Stimulated activated CD4-positive, alpha-beta T cell treated with anti-CD3 and anti-CD28 coated beads, TNF-alpha, amount 100 ng/mL, for 24 hours (primary cell): ENCODE measurements at regions not wholly inside any gene's neighbourhood (a gene's known extent, or its start where the extent isn't known, plus 50 kb on each side); places are given as distances from the start of the nearest gene placed in this dataset.

Experiments
- DNase-seq, 3 experiments: peaks; one replicate each; pipeline ENCODE4 v3.0.0-alpha.2; 2020; ENCODE audit warnings: low read depth in 3 of 3

DNA sequence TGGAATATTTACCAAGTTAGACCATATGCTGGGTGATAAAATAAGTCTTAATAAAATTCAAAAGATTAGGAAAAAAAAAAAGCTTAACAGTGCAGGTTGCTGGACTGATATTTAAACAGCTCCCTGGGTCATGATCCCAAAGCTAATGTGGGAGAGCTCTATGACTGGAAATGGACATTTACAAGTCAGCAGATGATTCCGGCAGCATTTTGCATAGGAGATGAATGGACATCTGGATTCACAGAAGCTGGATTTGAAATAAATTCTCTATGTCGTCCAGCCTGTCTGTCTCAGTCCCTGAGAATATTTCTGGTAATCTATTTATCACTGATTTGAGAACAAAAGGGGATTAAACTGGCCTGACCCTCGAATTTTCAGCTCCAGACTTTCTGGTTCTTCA lies 52.3 kb upstream of the KLHL25 start:
- no peak for DNase-seq

DNA sequence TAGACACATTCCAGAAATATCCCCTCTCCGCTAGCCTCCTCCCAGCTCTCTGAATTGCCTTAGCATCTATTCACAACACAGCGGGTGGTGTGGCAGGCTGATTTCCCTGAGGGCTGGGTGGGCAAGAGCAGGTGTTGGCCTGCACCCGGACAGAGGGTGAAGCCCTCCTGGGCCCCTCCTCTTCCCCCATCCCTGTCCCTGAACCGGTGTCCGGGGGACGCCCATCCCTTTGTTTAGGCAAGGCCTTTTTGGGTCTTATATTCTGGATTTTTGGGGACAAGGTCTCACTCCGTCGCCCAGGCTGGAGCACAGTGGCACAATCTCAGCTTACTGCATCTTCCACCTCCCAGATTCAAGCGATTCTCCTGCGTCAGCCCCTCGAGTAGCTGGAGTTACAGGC lies 55.2 kb upstream of the KLHL25 start:
- no peak for DNase-seq

DNA sequence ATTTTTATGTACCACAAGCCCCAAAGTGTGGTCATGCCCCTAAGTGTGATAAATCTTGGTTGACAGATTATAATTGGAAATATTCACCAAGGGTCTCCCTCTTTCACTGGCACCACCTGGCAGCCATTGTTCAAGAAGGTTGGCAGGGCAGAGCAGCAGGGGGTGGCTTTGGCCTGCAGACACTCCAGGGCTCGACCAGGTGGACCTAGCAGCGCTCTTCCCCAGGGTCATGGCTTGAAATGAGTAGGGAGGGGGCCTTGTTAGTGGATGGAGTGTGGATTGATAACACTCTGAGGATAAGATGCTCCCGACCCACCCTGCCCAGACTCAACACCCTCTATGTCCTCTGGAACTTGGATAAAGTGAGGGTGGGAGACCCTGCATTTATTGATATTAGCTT lies 58.2 kb upstream of the KLHL25 start:
- no peak for DNase-seq

DNA sequence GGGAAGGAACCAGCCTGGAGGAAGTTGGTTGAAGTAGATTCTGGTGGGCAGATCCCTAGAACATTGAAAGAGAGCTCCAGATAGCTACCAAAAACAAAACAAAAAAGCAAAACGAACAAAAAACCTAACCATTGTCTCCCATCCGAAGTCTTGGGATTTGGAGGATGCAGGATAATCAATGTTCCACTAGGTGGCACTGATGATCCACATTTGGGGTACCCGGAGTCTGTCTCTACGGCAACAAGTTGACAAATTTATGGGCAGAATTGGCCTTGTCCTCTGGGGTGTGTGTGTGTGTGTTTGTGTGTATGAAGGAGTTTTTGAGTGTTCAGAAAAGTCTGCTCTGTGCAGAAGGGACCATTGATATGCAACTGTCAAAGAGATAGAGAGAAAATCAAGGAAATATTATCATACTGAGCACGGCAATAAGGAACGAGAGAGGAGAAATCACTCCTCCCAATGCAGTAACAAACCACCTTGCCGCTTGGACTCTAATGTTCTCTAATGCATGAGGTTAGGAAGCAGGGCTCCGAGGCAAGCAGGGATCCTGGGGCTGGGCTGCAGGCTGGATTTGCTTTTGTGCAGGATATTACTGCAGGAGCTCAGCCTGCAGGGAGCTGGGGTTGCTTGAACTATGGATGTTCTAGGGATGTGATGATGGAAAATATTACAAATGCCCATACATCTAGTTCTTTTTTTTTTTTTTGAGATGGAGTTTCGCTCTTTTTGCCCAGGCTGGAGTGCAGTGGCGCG lies 59.8 kb upstream of the KLHL25 start:
- peak; percentile 27 to 48 (median 29) for DNase-seq

DNA sequence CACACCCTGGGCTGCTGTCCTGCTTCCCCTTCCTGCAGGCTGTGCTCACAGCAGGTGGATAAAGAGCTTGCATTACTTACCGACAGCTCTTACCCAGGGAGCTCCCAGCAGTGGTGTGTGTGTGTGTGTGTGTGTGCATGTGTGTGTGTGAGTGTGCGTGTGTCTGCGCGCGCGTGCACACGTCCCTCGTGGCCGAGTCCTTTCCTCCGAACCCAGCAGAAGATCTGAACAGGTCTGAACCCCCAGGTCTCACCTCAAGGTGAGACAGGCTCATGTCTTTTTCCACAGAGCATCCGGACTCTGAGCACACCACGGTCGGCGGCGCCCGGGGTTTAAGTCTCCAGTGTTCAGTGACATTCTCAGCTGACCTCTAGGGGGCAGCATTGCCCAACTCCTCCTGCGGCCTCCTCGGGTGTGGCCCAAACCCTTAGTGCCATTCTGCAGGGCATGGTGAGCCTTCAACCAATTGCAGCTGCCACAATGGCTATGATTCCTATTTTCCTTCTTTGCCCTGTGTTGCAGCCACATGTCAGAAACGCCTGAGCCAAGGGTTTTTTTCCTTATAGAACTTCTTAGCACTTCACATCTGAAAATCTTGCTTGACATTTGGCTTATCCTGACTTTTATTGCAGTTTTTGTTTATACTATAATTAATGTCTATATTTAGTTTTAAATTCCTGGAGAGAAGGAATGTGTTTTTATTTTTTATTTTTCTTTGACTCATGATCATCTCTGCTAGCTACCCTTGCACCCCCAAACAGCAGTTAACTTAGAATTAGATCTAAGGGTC lies 64.1 kb upstream of the KLHL25 start:
- peak; percentile 59 to 78 (median 64) for DNase-seq

DNA sequence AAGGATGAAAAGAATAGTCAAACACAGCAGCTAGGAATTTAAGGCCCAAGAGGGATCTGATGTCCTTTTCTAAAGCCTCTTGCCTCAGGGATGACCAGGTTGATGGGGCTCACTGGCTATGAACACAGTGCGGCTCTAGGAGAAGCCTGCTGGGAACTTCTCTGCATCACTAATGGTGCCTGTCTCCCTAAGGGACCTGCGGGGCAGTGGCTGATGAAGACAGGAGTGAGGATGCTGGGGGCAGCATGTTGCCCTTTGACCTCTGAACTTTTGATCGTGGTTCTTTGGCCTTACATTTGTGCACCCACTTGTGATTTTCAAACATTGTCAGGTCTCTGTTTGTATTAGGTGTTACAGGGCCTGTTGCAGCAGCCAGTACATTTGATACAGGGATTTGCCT lies 64.9 kb upstream of the KLHL25 start:
- DNase-seq, result no peak

DNA sequence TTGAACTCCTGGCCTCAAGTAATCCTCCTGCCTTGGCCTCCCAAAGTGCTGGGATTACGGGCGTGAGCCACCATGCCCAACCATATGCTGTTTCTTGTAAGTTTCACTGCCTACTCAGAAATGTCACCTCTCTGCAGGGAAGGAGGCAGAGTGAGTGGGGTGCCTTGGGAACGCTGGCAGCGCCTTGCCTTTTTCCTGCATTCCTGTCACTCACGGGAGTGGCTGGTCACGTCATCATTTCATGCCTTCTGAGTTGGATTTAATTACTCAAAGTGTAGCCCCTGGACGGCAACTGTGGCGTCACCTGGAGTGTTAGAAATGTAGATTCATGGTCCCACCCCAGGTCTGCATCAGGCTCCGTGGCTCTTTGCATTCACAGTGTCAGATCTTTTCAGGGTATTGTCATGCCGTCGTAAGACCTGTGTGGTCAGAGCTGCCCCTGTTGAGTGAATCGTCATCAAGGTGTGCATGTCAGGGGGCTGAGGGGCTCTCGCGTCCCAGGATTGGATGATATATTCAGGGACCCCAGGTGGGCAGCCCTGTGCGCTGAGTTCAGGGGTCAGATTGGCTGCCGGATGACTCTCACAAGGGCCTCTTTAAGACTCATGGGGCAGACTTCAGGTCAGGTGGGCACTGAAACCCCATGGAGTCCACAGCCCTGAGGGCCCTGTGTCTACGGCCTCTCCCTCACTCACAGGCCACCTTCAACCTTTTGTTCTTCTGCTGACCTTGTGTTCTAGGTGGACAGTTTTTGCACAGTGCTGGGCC lies 65.9 kb upstream of the KLHL25 start:
- no peak for DNase-seq

DNA sequence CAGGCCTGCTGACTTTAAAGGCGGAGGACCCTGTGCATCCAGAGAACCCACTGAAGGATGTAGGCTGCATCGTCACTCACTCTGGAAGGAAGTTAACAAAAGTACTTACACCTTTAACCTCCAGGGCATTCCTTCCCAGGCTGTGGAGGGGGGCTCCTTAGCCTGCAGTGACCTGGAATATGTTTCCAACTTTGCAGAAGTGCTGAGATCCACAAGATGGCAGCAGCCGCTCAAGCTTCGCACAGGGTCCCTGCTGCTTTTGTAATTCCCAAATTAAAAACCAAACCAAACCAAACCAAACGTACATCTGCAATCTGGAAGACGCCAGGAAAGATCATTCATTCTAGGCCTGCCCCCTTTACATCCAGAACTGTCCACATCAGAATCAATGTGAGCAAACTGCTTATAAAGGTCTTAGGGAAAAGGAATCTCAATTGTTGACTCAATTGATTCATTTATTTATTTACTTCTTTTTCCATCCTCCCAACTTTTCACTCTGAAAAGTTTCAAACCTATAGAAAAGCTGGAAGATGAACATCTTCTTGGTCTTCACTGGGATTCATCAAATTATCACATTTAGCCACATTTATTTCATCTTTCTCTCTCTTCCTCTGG lies 70.5 kb upstream of the KLHL25 start:
- no peak for DNase-seq

DNA sequence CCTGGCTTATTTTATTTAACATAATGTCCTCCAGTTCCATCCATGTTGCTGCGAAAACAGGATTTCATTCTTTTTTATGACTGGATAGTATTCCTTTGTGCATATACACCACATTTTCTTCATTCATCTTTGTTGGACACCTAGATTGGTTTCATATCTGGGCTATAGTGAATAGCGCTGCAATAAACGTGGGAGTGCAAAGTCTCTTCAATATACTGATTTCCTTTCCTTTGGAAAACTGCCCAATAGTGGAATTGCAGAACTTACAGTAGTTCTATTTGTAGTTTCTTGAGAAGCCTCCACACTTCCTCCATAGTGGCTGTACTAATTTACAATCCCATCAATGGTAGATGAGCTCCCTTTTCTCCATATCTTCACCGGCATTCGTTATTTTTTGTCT lies 72.5 kb upstream of the KLHL25 start:
- no peak for DNase-seq

DNA sequence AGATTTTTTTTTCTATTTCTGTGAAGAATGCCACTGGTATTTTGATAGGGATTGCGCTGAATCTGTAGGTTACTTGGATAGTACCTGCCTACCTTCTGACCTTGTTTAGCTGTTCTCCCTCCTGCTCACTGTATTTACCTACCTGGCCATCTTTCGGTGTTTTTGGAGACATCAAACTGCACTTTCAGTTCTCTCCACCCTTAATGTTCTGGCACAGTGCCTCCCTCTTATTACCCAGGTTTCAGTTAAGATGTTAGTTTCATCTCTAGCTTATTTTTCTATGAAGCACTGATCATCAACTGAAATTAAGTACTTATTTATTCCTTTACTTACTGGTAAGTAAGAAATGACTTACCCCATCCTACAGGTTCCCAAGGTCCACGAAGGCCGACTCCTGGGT lies 74.4 kb upstream of the KLHL25 start:
- no peak for DNase-seq

DNA sequence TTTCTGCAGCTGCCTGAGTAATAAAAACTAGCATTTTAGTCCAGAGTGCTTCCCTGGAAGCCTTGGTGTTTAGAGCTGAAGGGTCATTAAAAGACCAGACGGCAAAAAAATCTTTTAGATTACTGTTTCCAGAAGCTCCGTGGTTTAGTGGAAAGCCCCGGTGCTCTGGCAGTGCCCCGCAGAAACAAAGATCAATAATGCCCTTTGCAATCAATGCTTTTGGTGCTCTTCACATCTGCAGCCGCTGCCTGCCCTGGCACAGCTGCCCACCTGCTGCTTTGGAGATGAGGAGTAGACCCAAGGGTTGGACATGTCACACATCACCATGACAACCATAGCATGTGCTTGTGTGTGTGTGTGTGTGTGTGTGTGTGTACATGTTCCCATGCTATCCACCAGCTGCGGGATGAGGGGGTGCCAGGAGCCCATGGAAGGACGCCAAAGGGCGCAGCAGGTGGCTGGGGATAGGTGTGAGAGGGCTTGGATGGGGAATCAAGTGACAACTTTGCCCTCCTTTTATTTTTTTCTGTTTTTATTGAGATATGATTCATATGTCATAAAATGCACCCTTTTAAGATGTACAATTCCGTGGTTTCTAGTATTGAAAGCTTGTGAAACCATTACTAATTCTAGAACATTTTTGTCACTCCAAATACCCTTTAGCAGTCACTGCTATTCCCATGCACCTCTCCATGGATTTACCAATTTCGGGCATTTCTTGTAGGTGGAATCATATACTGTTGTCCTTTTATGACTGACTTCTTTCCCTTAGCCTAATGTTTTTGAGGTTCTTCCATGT lies 75.7 kb upstream of the KLHL25 start:
- no peak for DNase-seq

DNA sequence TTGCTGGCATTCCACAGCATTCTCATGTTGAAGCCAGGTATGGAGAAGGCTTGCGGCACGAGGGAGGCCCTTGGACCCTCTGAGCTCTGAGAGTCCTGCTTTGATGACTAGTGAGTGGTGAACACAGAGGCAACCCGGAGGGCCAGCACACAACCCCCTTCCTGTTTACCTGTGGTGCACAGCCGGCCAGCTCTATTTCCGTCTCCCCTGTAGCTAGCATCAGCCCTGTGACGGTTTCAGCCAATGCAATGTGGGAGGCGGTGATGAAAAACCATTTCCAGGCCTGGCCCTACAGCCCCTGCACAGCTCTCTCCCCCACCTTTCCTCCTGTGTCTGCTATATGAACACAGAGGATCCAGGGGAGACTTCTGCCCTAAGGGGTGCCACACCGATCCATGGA lies 76.8 kb upstream of the KLHL25 start:
- DNase-seq, result no peak

DNA sequence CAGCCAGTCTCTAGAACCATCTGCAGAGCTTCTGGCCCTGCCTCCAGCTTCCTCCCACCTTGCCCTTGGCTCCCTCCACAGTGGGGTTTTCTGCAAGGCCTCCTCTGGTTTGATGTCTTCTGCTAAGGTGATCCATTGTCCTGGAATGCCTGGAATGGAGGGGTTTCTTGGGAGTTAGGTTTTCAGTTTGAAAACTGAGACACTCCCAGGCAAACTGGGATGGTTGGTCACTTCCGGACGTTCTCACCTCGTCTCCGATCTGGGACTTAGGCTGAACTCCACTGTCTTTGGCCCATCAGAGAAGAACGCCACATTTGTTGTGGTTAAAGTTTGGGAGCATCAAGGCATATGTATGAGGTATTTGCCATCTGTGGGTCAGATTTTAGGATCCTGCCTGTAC lies 77.4 kb upstream of the KLHL25 start:
- DNase-seq, result no peak

DNA sequence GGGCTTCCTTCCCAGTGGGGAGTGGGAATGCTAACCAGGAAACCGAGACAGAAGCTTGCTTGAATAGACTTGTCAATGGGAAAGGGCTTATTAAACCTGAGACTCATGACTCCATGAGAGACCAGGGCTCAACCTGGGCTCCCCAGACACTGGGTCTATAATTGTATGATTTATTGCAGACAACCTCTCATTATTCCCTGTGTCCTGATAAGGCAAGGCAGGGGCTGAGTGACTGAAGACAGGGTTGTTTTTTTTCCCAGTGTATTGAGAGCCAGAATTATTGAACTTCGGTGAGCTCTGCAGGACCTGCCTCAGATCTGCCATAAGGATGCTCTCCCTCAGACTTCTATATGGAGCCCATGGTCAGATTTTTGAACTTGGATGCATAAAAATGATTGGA lies 79.5 kb upstream of the KLHL25 start:
- DNase-seq, result no peak

DNA sequence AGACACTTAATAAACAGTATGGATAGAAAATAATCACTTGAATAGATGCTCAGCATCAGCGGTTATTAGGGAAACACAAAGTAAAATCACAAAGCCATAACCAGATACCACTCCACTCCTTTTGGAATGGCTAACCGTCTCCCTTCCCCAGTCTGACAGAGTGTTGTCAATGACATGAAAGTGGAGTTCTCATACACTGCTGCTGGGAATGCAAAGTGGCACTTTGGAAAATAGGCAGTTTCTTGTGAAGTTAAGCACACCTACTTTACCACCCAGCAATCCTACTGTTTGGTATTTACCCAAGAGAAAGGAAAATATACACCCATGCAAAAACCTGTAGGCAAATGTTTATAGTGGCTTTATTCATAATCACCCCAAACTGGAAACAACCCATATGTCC lies 81.0 kb upstream of the KLHL25 start:
- DNase-seq, result no peak

DNA sequence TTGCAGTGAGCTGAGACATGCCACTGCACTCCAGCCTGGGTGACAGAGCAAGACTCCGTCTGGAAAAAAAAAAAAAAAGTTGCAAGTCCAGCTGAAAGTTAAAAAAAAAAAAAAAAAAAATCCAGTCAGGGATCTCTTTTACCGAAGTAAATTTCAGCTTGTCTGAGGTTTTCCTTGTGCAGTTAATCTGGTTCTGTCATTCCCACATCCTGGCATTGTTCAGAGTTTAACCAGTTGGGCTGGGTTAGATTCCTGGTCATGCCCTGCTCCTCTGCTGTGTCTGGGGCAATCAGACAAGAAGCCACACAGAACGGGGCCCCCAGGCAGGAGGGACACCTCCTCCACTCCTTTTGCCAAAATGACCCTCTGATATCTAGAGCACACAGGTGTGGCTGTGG lies 84.1 kb upstream of the KLHL25 start:
- DNase-seq, result no peak

DNA sequence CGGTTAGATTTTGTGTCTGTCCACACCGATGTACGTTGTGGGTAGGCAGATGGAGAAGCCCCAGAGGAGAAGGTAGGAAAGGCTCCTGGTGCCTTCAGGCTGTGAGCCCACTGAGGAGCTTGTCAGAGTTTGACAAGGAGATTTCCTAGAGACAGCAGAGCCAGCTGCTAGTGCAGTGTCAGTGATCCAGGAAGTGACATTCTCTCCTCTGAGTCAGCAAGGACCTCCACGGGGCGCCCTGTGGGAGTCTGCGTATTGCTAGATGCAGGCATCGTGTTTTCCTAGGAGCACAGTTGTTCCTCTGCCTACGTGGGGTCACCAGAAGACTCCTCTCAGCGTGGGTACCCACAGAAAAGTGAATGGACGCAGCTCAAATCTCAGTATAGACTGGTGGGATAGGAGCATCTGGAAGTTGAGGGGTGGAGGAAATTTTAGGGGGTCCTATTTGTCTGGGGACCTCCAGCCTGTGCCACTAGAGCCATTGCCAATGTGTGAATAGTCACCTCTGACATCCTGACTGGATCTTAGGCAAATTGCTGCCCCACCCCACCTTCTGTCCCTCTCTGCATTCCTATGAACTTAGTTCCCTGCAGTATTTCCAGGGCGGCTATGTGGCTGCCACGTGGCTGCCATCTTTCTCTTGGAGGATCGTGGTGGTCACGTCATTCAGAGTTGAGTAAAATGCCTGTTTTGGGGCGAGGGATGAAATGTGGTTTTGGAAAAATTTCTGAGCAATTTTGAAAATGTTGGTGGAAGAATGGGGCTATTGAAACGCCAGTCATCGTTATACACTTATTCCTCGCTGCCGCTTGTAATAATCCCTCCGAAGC lies 84.8 kb upstream of the KLHL25 start:
- no peak for DNase-seq

DNA sequence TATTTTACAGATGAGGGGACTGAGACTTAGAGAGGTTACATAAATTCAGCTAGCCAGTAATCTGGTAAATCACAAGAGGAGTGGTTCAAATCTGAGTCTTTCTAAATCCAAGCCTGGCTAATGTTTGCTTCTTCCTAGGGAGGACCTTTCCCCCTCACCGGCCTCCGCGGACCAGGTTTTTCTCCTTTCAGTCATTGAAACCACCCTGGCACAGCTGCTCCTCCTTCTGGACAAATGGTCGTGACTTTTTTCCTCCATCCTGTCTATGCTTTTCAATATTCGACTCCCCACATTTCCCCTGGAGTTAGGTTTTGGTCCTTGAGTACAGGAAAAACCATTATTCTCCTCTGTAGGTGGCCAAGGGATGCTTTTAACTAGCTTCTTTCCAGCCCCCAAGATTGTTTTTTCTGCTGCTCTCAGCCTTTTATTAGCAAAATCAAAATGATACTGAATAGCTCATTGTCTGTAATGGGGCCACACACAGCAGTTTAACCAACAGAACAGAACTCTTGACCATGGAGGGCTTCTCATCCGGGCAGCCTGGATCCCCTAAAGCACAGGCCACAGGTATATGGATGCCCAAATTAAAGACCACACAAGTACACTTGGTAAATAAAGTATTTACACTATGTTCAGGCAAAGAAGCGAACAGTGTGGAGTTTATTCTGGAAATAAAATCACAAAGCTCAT lies 85.9 kb upstream of the KLHL25 start:
- DNase-seq, result no peak

DNA sequence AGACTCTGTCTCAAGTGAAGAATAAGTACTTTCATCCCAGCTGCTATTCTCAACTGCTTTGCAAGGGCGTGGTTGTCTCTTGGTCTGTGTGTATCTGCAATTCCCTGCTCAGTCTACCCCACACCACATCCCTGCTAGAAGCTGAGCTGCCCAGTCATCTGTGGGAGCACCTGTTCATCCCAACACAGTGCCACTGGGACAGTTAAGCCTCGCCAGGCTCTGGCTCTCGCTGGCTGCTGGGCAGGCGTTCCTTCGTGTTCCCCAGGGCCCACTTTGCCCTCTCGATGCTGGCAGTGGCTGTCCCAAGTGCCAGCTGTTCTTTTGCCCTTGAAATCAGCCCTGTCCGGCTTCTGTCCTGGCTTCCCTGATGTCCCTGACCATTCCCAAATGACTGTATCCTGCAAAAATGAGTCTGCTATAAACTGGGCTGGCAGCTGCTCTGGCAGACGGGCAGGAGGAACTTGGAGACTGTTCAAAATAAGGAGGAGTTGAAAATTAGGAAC lies 91.6 kb upstream of the KLHL25 start:
- DNase-seq, result no peak
